Fibroblast of lung (primary cell): ENCODE measurements at regions not wholly inside any gene's neighbourhood (a gene's known extent, or its start where the extent isn't known, plus 50 kb on each side); places are given as distances from the start of the nearest gene placed in this dataset.
A peak's percentile ranks its signal among the peaks of the same experiment; 100 is the strongest.

Source experiments
- DNase-seq, 2 donors: peaks; one replicate each; pipeline versions ENCODE4 v3.0.0 to v3.0.0-alpha.2; 2010; ENCODE audit warnings: low read depth in 2 of 2
- H2AFZ ChIP-seq: 2 replicates; pipeline ENCODE4 v1.5.1; 2012; ENCODE audit warnings: low read length, control low read depth, inconsistent platforms
- H3K27ac ChIP-seq: 2 replicates; pipeline ENCODE4 v1.5.1; 2011; ENCODE audit warnings: low read length, control low read depth; ENCODE audit not compliant: insufficient read depth
- H3K27me3 ChIP-seq: 2 replicates; pipeline ENCODE4 v1.5.1; 2011; ENCODE audit warnings: mild to moderate bottlenecking, low read length; ENCODE audit not compliant: control insufficient read depth, insufficient read depth
- H3K36me3 ChIP-seq: 2 replicates; pipeline ENCODE4 v1.5.1; 2011; ENCODE audit warnings: low read length; ENCODE audit not compliant: control insufficient read depth, insufficient read depth
- H3K4me1 ChIP-seq: 2 replicates; pipeline ENCODE4 v1.5.1; 2011; ENCODE audit warnings: low read length; ENCODE audit not compliant: control insufficient read depth, insufficient read depth; ENCODE audit errors: extremely low read depth
- H3K4me2 ChIP-seq: 2 replicates; pipeline ENCODE4 v1.5.1; 2011; ENCODE audit warnings: low read length, control low read depth; ENCODE audit not compliant: insufficient read depth; ENCODE audit errors: extremely low read depth
- H3K4me3 ChIP-seq, 4 experiments: fragments of 200-600 bp in 1 of 4; sonication (generic) in 1 of 4; replicated peaks in 1 of 4; 2 replicates each; pipeline ENCODE4 v1.5.1; 2011 to 2016; ENCODE audit warnings: low read length in 4 of 4, low read depth in 3 of 4, mild to moderate bottlenecking in 3 of 4, control low read depth in 2 of 4, inconsistent platforms in 1 of 4, mixed read lengths in 1 of 4; ENCODE audit not compliant: insufficient read depth in 1 of 4; ENCODE audit errors: control extremely low read depth in 1 of 4
- H3K79me2 ChIP-seq: 2 replicates; pipeline ENCODE4 v1.5.1; 2012; ENCODE audit warnings: mild to moderate bottlenecking, low read length, inconsistent platforms; ENCODE audit not compliant: control insufficient read depth, insufficient read depth
- H3K9ac ChIP-seq: 2 replicates; pipeline ENCODE4 v1.5.1; 2011; ENCODE audit warnings: mild to moderate bottlenecking, low read length, control low read depth; ENCODE audit not compliant: insufficient read depth
- H3K9me3 ChIP-seq: 2 replicates; pipeline ENCODE4 v1.5.1; 2012; ENCODE audit warnings: low read depth, low read length; ENCODE audit not compliant: control insufficient read depth, insufficient read depth
- H4K20me1 ChIP-seq: 2 replicates; pipeline ENCODE4 v1.5.1; 2011; ENCODE audit warnings: low read length; ENCODE audit not compliant: control insufficient read depth, insufficient read depth; ENCODE audit errors: extremely low read depth
- EZH2 ChIP-seq: IDR thresholded peaks from 2 replicates; pipeline ENCODE4 v1.5.1; 2012; ENCODE audit warnings: low read length, control low read depth, mild to moderate bottlenecking; ENCODE audit errors: missing control alignments
- TF ChIP-seq, protein P1 (sequence below), 2 donors: IDR thresholded peaks in 1 of 2; conservative IDR thresholded peaks in 1 of 2; 1 replicate in 1 of 2; 2 replicates in 1 of 2; pipeline ENCODE4 v1.5.1; 2011 to 2012; ENCODE audit warnings: low read length in 2 of 2, control low read depth in 1 of 2, inconsistent platforms in 1 of 2, low read depth in 1 of 2, mild to moderate bottlenecking in 1 of 2

DNA sequence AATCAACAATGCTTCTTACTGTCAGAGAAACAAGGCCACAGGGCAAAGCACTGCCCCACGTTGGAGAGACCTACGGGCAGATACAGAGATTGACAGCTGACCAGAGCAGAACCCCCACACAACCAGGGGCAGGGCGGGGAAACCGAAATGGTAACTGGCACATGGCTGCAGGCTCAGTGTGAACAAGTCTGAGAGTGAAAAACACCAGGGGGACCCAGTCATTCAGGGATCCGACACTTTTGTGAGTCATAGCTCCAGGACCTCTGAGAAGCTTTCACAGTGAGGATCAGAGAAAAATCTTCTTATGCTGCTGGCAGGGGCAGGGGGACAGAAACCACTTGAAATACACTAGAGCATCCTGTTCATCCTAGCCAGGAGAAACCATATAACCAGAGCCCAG lies 254.2 kb downstream of the C6orf118 start:
- H3K4me2 ChIP-seq: no peak overlapping the region
- no peak overlapping the region for H3K27ac ChIP-seq
- H3K4me1 ChIP-seq: no peaks in the 10 kb centered on the region
- H3K79me2 ChIP-seq: no peaks in the 10 kb centered on the region
- no peak overlapping the region for H2AFZ ChIP-seq
- TF ChIP-seq EZH2: no peak
- TF ChIP-seq, protein P1, sequence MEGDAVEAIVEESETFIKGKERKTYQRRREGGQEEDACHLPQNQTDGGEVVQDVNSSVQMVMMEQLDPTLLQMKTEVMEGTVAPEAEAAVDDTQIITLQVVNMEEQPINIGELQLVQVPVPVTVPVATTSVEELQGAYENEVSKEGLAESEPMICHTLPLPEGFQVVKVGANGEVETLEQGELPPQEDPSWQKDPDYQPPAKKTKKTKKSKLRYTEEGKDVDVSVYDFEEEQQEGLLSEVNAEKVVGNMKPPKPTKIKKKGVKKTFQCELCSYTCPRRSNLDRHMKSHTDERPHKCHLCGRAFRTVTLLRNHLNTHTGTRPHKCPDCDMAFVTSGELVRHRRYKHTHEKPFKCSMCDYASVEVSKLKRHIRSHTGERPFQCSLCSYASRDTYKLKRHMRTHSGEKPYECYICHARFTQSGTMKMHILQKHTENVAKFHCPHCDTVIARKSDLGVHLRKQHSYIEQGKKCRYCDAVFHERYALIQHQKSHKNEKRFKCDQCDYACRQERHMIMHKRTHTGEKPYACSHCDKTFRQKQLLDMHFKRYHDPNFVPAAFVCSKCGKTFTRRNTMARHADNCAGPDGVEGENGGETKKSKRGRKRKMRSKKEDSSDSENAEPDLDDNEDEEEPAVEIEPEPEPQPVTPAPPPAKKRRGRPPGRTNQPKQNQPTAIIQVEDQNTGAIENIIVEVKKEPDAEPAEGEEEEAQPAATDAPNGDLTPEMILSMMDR (conservative IDR thresholded peaks at IDR 0.05 in 1 of 2, IDR thresholded peaks at IDR 0.05 in 1 of 2; ENCODE audit: low read depth in 1 of 2, low read length in 2 of 2): no peak
- H3K4me3 ChIP-seq: no peak overlapping the region
- H4K20me1 ChIP-seq: no peaks in the 10 kb centered on the region
- no peak overlapping the region for H3K9ac ChIP-seq
- no peaks in the 10 kb centered on the region for H3K36me3 ChIP-seq
- peak in 1 of 2 donors; percentile 29 for DNase-seq
- H3K9me3 ChIP-seq: no peaks in the 10 kb centered on the region
- no peaks in the 10 kb centered on the region for H3K27me3 ChIP-seq

DNA sequence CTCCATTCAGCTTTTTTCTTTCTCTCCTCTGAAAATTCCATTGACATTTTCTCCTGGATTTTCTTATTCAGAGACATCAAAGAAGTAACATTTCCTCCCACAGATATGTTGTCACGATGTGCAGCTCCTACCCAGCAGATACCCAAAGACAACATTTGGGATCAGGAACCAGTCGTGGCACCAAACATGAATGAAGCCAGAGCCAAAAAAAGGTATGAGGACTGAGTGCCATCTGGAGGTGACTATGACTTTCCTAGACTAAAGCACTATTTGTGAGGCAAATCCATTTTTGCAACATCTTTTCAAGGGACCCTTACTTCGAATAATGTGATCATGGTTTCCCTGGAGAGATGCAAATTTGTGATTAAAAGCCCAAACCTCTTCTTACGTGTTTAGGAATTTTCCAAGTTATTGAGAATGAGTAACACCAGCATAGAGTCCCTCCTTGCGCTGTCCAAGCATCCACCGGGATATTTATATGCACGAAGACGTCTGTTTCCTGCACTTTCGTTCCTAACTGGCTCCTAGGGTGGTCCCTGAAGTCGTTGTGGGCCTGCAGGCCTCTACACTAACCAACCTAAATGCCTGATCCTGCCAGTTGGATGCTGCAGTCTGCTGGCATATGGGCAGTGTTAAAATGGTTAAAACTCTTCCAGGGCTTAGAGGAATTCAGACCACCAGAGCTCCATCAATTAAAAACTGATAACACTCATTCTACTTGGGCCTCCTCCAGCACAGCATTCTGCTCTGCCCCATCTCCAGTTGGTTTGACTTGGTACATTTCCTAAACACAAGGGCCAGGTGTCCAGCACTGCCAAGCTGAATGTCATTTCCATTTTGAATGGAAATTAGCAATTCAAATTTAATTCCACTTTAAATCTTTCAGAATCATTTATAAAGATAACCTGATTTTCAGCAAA lies 256.6 kb downstream of the C6orf118 start:
- no peak for TF ChIP-seq EZH2
- TF ChIP-seq, protein P1 (conservative IDR thresholded peaks at IDR 0.05 in 1 of 2, IDR thresholded peaks at IDR 0.05 in 1 of 2; ENCODE audit: low read depth in 1 of 2, low read length in 2 of 2): no peak
- no peak overlapping the region for H3K27ac ChIP-seq
- no peak for DNase-seq

DNA sequence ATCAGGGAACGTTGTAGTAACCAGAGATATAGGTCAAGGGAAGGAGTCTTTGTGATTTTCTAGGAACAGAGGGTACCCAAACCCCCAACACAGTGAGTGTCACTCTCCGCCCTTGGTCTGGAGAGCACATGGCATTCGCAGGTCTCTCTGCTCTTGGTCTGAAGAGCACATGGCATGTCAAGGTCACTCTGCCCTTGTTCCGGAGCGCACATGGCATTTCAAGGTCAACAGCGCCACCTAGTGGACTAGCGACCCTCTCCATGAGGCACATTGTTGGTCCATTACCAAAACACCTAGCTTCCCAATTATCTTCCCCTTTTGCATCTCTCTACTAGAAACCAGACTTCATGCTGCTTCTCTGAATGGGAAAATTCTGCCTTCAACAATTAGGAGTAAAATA lies 260.0 kb downstream of the C6orf118 start:
- Histone ChIP-seq H3K27me3 (no peaks in the 10 kb centered on the region), H4K20me1 (no peaks in the 10 kb centered on the region), H3K9ac (no peak overlapping the region), H3K4me2 (no peak overlapping the region), H3K4me1 (no peaks in the 10 kb centered on the region), H2AFZ (no peak overlapping the region), H3K36me3 (no peaks in the 10 kb centered on the region), H3K9me3 (no peaks in the 10 kb centered on the region), H3K79me2 (no peaks in the 10 kb centered on the region), H3K27ac (no peak overlapping the region), H3K4me3 (no peak overlapping the region)
- TF ChIP-seq, protein P1 (conservative IDR thresholded peaks at IDR 0.05 in 1 of 2, IDR thresholded peaks at IDR 0.05 in 1 of 2; ENCODE audit: low read depth in 1 of 2, low read length in 2 of 2): no peak
- no peak for TF ChIP-seq EZH2
- peak in 1 of 2 donors; percentile 25 for DNase-seq

More for the DNA sequence above, 256.6 kb downstream of the C6orf118 start:
- no peaks in the 10 kb centered on the region for H3K4me1 ChIP-seq
- H3K4me3 ChIP-seq: no peak overlapping the region
- no peaks in the 10 kb centered on the region for H4K20me1 ChIP-seq
- no peak overlapping the region for H3K9ac ChIP-seq
- H2AFZ ChIP-seq: no peak overlapping the region
- H3K4me2 ChIP-seq: no peak overlapping the region
- no peaks in the 10 kb centered on the region for H3K36me3 ChIP-seq
- H3K9me3 ChIP-seq: no peaks in the 10 kb centered on the region
- H3K27me3 ChIP-seq: no peaks in the 10 kb centered on the region
- no peaks in the 10 kb centered on the region for H3K79me2 ChIP-seq
